GM10248 (cell line): ENCODE measurements at regions not wholly inside any gene's neighbourhood (a gene's known extent, or its start where the extent isn't known, plus 50 kb on each side); places are given as distances from the start of the nearest gene placed in this dataset.

Experiments used
- CTCF ChIA-PET: fragments of 300-600 bp; sonication (Branson Sonifier 250); formaldehyde crosslinking; extraction: SDS; loops from one replicate; lab custom pipeline; 2021; ENCODE audit warnings: antibody characterized with exemption; lab: Yijun Ruan, JAX
- POLR2A ChIA-PET: fragments of 350-650 bp; sonication (Branson Sonifier 250); formaldehyde crosslinking; extraction: SDS; loops from one replicate; lab custom pipeline; 2020; ENCODE audit warnings: antibody characterized with exemption; lab: Yijun Ruan, JAX
- DNase-seq: peaks from one replicate; pipeline ENCODE4 v3.0.0; 2012; ENCODE audit errors: extremely low spot score
- TF ChIP-seq, protein P1 (sequence below): IDR thresholded peaks from 2 replicates; pipeline ENCODE4 v1.5.1; 2012; ENCODE audit warnings: mild to moderate bottlenecking, low read depth; ENCODE audit errors: extremely low read depth, missing control alignments, control extremely low read depth

DNA sequence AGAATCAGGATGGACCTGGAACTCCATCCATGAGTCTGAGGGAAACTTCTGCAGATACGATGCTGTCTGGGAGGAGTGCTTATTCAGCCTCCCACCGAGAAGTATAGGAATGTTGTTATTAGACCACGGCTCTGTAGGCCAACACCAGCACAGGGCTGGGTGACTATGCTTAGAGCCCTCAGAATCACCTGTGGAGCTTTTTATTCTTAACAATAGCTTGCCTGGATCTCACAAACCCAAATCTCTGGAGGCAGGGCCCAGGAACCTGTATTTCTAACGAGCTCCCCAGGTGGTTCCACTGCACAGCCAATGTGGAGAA, 55.6 kb upstream of the ARID5B start:
- no peak for DNase-seq
- CTCF ChIA-PET = interaction anchor here (0.8 to 1.3 kb wide), 2 partner anchors 11 to 95 kb away, joined by 3 read pairs; no protein-coding TSS in a partner anchor
- TF ChIP-seq, protein P1, sequence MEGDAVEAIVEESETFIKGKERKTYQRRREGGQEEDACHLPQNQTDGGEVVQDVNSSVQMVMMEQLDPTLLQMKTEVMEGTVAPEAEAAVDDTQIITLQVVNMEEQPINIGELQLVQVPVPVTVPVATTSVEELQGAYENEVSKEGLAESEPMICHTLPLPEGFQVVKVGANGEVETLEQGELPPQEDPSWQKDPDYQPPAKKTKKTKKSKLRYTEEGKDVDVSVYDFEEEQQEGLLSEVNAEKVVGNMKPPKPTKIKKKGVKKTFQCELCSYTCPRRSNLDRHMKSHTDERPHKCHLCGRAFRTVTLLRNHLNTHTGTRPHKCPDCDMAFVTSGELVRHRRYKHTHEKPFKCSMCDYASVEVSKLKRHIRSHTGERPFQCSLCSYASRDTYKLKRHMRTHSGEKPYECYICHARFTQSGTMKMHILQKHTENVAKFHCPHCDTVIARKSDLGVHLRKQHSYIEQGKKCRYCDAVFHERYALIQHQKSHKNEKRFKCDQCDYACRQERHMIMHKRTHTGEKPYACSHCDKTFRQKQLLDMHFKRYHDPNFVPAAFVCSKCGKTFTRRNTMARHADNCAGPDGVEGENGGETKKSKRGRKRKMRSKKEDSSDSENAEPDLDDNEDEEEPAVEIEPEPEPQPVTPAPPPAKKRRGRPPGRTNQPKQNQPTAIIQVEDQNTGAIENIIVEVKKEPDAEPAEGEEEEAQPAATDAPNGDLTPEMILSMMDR = no peak
- POLR2A ChIA-PET = no interaction called here

DNA sequence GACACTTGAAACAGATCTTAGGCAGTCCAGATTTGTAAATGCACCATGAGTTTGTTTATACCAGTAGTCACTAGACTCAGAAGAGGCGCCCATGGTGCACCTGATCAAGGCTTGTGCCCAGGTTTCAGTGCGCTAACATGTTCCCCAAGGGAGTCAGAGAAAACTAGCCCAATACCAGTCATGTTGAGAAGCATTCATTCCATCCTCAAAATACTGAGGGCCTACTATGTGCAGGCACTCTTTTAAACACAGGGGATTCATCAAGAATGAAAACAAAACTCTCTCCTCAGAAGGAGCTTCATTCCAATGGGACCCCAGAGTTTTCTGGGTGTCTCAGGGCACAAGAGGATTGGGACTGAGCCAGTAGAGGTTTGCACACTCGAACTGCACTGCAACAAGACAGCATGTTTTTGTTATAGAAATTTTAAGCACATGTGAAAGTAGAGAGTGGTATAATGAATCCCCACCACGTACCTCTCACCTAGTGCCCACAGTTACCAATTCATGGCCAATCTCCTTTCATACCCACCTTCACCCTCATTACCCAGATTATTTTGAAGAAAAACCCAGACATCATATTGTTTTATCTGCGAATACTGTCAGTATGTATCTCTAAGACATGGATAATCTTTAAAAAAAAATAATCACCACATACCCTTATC, 55.0 kb upstream of the ARID5B start:
- DNase-seq = no peak
- POLR2A ChIA-PET = no interaction called here
- CTCF ChIA-PET = interaction anchor here (0.9 kb wide), 1 partner anchor 8 kb away, joined by 3 read pairs; no protein-coding TSS in a partner anchor
- TF ChIP-seq, protein P1 = no peak

DNA sequence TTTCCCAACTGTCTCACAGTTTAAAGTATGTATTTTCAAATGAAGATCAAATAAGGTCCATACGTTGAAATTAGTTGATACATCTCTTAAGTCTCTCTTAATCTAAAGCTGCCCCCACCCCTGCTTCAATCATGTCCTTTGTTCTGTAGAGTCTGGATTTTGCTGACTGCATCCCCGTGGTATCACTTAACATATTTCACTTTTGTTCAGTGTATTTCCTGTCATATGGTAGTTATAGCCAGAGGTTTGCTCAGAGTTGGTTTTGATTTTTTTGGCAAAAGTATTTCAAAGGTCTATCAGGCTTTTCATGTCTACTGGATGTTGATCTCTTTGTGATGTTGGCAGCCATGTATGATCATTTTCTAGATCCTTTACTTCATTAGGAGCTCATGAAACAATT, 54.4 kb upstream of the ARID5B start:
- ChIA-PET CTCF (interaction anchor here (0.9 to 1.3 kb wide), 2 partner anchors 8 to 27 kb away, joined by 3 to 4 read pairs; no protein-coding TSS in a partner anchor), POLR2A (no interaction called here)
- TF ChIP-seq, protein P1 = no peak
- no peak for DNase-seq

DNA sequence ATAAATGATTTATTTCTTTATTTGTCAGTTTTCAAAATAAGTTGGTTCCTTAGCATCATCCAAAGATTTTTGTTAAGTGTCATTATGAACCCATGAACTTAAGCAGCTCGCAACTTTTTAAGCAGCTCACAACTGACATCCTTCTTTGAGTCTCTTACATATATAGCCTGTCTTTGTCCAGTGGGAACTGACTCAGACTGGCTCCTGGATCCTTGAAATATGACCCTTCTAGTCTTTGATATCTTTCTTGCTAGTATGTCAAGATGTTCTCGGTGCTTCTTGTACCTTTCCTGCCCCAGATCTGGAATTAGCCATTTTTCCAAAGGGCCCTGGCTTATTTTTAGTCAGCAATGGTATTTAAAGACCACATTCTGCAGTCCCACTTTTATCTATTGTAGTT, 53.9 kb upstream of the ARID5B start:
- CTCF ChIA-PET = interaction anchor here (0.9 to 1.3 kb wide), 2 partner anchors 9 to 28 kb away, joined by 3 to 4 read pairs; no protein-coding TSS in a partner anchor
- POLR2A ChIA-PET = no interaction called here
- DNase-seq = no peak
- TF ChIP-seq, protein P1 = no peak

DNA sequence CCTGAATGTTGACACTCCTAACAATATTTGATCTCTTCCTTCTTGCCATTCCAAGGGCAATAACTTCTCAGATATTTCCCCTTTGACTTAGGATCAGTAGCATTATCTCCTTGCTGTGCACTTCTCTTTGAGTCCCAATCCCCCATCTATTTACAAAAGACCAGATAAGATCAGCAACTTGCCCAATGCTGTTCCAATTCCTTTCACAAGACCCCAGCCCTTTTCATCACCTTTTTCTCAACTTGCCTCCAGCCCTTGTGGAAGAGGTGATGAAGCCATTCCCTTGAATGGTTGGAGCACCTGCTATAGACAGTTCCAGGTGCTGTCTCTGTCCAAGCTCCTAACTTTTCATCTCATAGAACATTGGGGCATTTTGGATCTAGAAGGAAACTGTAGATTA, 51.1 kb upstream of the ARID5B start:
- TF ChIP-seq, protein P1 = no peak
- no peak for DNase-seq
- ChIA-PET CTCF (interaction anchor here (1.1 kb wide), 1 partner anchor 10 kb away, joined by 3 read pairs; no protein-coding TSS in a partner anchor), POLR2A (no interaction called here)
